ENCODE measurements at regions not wholly inside any gene's neighbourhood (a gene's known extent, or its start where the extent isn't known, plus 50 kb on each side); places are given as distances from the start of the nearest gene placed in this dataset.

DNA sequence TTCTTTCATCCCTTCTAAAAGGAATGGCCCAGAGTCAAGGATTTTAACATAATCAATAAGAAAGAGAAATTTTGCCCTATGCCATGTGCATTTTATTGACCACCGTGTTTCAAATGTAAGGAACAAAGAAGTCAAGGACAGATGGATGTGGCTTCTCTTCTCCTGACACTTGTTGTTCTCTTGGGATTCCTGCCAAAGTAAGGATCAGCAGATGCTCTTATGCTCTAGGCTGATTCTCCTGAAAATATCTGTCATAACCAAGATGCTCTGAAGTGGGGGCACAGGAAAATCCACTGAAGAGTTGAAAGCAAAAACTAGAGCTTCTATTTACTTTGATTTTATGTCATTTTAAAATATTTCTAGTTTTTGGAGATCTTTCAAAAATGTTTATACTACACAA is 72.9 kb upstream of the SYT4 start:
- TF ChIP-seq, protein P1, sequence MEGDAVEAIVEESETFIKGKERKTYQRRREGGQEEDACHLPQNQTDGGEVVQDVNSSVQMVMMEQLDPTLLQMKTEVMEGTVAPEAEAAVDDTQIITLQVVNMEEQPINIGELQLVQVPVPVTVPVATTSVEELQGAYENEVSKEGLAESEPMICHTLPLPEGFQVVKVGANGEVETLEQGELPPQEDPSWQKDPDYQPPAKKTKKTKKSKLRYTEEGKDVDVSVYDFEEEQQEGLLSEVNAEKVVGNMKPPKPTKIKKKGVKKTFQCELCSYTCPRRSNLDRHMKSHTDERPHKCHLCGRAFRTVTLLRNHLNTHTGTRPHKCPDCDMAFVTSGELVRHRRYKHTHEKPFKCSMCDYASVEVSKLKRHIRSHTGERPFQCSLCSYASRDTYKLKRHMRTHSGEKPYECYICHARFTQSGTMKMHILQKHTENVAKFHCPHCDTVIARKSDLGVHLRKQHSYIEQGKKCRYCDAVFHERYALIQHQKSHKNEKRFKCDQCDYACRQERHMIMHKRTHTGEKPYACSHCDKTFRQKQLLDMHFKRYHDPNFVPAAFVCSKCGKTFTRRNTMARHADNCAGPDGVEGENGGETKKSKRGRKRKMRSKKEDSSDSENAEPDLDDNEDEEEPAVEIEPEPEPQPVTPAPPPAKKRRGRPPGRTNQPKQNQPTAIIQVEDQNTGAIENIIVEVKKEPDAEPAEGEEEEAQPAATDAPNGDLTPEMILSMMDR (IDR thresholded peaks at IDR 0.05; ENCODE audit: low read depth, low read length), result no peak
- TF ChIP-seq, protein P2, sequence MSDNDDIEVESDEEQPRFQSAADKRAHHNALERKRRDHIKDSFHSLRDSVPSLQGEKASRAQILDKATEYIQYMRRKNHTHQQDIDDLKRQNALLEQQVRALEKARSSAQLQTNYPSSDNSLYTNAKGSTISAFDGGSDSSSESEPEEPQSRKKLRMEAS (IDR thresholded peaks at IDR 0.05; ENCODE audit: low read depth, low read length), result no peak
- no peak for TF ChIP-seq POLR2A (IDR thresholded peaks at IDR 0.05; ENCODE audit: extremely low read depth, insufficient read length)
- TF ChIP-seq MYC (IDR thresholded peaks at IDR 0.05; ENCODE audit: low read depth, low read length), result no peak
